GM12878 (cell line): ENCODE measurements at regions not wholly inside any gene's neighbourhood (a gene's known extent, or its start where the extent isn't known, plus 50 kb on each side); places are given as distances from the start of the nearest gene placed in this dataset.

Experiments used
- ATAC-seq: fragments of 200-7000 bp; cut with Tn5 transposase; 3 replicates; pipeline ENCODE4 v1.9.1; 2020; ENCODE audit warnings: mild to moderate bottlenecking, moderate library complexity
- BruUV-seq: library from RNA; stranded (reverse); fragments of 400-500 nt; replicated peaks from 2 replicates; lab custom pipeline; 2021; lab: Mats Ljungman, UMichigan
- CTCF ChIA-PET: fragments of 300-600 bp; sonication (Branson Sonifier 250); formaldehyde crosslinking; extraction: SDS; loops from one replicate; lab custom pipeline; 2021; ENCODE audit warnings: inconsistent platforms; lab: Yijun Ruan, JAX
- POLR2A ChIA-PET: fragments of 350-600 bp; formaldehyde crosslinking; extraction: SDS; loops from one replicate; lab custom pipeline; 2021; ENCODE audit warnings: inconsistent platforms; lab: Charles Lee
- RAD21 ChIA-PET: fragments of 300-600 bp; sonication (Branson Sonifier 250); formaldehyde crosslinking; loops from one replicate; lab custom pipeline; 2023; ENCODE audit warnings: antibody characterized with exemption; ENCODE audit not compliant: unreplicated experiment; lab: Charles Lee
- SMC1A ChIA-PET: fragments of 300-600 bp; sonication (Branson Sonifier 250); formaldehyde crosslinking; loops from one replicate; lab custom pipeline; 2023; ENCODE audit not compliant: unreplicated experiment, uncharacterized antibody; lab: Charles Lee
- DNase-seq: peaks from one replicate; pipeline ENCODE4 v3.0.0-alpha.2; 2011; ENCODE audit warnings: low read depth, low spot score
- FAIRE-seq: peaks from 3 replicates; lab custom pipeline; 2011; peaks lifted over from hg19 to GRCh38; lab: Jason Lieb, UNC
- H2AFZ ChIP-seq: 2 replicates; pipeline ENCODE4 v1.6.0; 2011; ENCODE audit warnings: low read depth, low read length, control low read depth; ENCODE audit not compliant: control insufficient read depth
- H3K27ac ChIP-seq: 2 replicates; pipeline ENCODE4 v1.5.1; 2011; ENCODE audit warnings: control low read depth; ENCODE audit not compliant: control insufficient read depth, insufficient read depth
- H3K27me3 ChIP-seq, 2 experiments: replicated peaks in 1 of 2; 2 replicates each; pipeline versions ENCODE4 v1.6.0 to v1.6.1; 2011; ENCODE audit warnings: low read length in 1 of 2; ENCODE audit not compliant: control insufficient read depth in 2 of 2, insufficient read depth in 2 of 2
- H3K36me3 ChIP-seq, 2 experiments: 2 replicates each; pipeline ENCODE4 v1.5.1; 2011; ENCODE audit warnings: low read length in 1 of 2; ENCODE audit not compliant: control insufficient read depth in 2 of 2, insufficient read depth in 2 of 2
- H3K4me1 ChIP-seq: 2 replicates; pipeline ENCODE4 v1.6.1; 2011; ENCODE audit warnings: mild to moderate bottlenecking, low read length, moderate library complexity, mixed read lengths; ENCODE audit not compliant: control insufficient read depth, insufficient read depth
- H3K4me2 ChIP-seq: 2 replicates; pipeline ENCODE4 v1.6.0; 2011; ENCODE audit warnings: control low read depth; ENCODE audit not compliant: control insufficient read depth, insufficient read depth
- H3K4me3 ChIP-seq: fragments of 200-600 bp; sonication (generic); 2 replicates; pipeline ENCODE4 v1.5.1; 2016
- H3K79me2 ChIP-seq: 2 replicates; pipeline ENCODE4 v1.6.0; 2011; ENCODE audit warnings: low read length; ENCODE audit not compliant: control insufficient read depth, insufficient read depth
- H3K9ac ChIP-seq: 2 replicates; pipeline ENCODE4 v1.8.0; 2011; ENCODE audit warnings: low read length, control low read depth, mixed read lengths; ENCODE audit not compliant: control insufficient read depth, insufficient read depth
- H3K9me3 ChIP-seq: replicated peaks from 3 replicates; pipeline ENCODE4 v1.5.1; 2011; ENCODE audit warnings: mild to moderate bottlenecking, low read length; ENCODE audit not compliant: control insufficient read depth, insufficient read depth
- H4K20me1 ChIP-seq: 2 replicates; pipeline ENCODE4 v1.6.0; 2011; ENCODE audit not compliant: control insufficient read depth, insufficient read depth
- CBX3 ChIP-seq: fragments of 200-600 bp; sonication (generic); IDR thresholded peaks from 2 replicates; pipeline ENCODE4 v1.6.1; 2016; ENCODE audit warnings: low read depth, borderline replicate concordance
- GATAD2B ChIP-seq: fragments of 450-650 bp; conservative IDR thresholded peaks from 2 replicates; pipeline ENCODE4 v1.6.1; 2017; ENCODE audit warnings: low read depth, mild to moderate bottlenecking, moderate library complexity
- HCFC1 ChIP-seq: fragments of 150-350 bp; IDR thresholded peaks from 2 replicates; pipeline ENCODE4 v1.6.1; 2014; ENCODE audit warnings: low read length
- MAX ChIP-seq: IDR thresholded peaks from 2 replicates; pipeline ENCODE4 v1.6.1; 2012; ENCODE audit warnings: low read depth, low read length, improper control_type of control experiment
- MTA3 ChIP-seq: IDR thresholded peaks from 2 replicates; pipeline ENCODE4 v1.6.1; 2012; ENCODE audit warnings: low read length, inconsistent platforms, borderline replicate concordance
- NFYA ChIP-seq: IDR thresholded peaks from 2 replicates; pipeline ENCODE4 v1.6.1; 2011; ENCODE audit warnings: low read depth, mild to moderate bottlenecking, low read length, improper control_type of control experiment, borderline replicate concordance
- PAX5 ChIP-seq: IDR thresholded peaks from 2 replicates; pipeline ENCODE4 v1.6.1; 2011; ENCODE audit warnings: low read depth, low read length, borderline replicate concordance
- PML ChIP-seq: IDR thresholded peaks from 2 replicates; pipeline ENCODE4 v1.6.1; 2012; ENCODE audit warnings: low read length, inconsistent platforms
- POLR2AphosphoS2 ChIP-seq: IDR thresholded peaks from 2 replicates; pipeline ENCODE4 v1.6.1; 2011; ENCODE audit warnings: low read depth, mild to moderate bottlenecking, low read length, improper control_type of control experiment, moderate library complexity
- SMARCA5 ChIP-seq: fragments of 450-650 bp; IDR thresholded peaks from 2 replicates; pipeline ENCODE4 v1.6.1; 2017; ENCODE audit warnings: mild to moderate bottlenecking
- SREBF2 ChIP-seq: IDR thresholded peaks from 2 replicates; pipeline ENCODE4 v1.6.1; 2012; ENCODE audit warnings: mild to moderate bottlenecking, low read length
- YBX1 ChIP-seq: fragments of 450-650 bp; IDR thresholded peaks from 2 replicates; pipeline ENCODE4 v1.6.1; 2016; ENCODE audit warnings: antibody characterized with exemption
- ZSCAN29 ChIP-seq: fragments of 450-650 bp; IDR thresholded peaks from 2 replicates; pipeline ENCODE4 v1.6.1; 2017; ENCODE audit warnings: mild to moderate bottlenecking, moderate library complexity
- WGBS: methylation state at CpG from one replicate; pipeline ENCODE4 v1.1.6; 2016; ENCODE audit warnings: low lambda C conversion rate; ENCODE audit not compliant: insufficient replicate concordance, insufficient coverage; ENCODE audit errors: missing lambda C conversion rate; 5-methylcytosine and 5-hydroxymethylcytosine counted together
- in situ Hi-C: fragments of 300-500 bp; cut with MboI; formaldehyde crosslinking; loops from 9 replicates; pipeline ENCODE4 v1.14.3; 2018; ENCODE audit warnings: mixed read lengths
- intact Hi-C: fragments of 100-400 bp; cut with micrococcal nuclease; formaldehyde crosslinking; loops from one replicate; pipeline ENCODE4 v1.14.2; 2022; ENCODE audit not compliant: unreplicated experiment

- TF ChIP-seq POLR2AphosphoS2 (no peak), SREBF2 (no peak), MAX (no peak), CBX3 (no peak)
- no peak overlapping the region for H3K9ac ChIP-seq
- H4K20me1 ChIP-seq: no peaks in the 10 kb centered on the region
- no peaks in the 10 kb centered on the region for H3K27me3 ChIP-seq
- ChIA-PET POLR2A (no interaction called here), SMC1A (no interaction called here), CTCF (no interaction called here), RAD21 (no interaction called here)
- no peaks in the 10 kb centered on the region for H3K9me3 ChIP-seq
- H2AFZ ChIP-seq: no peak overlapping the region
- no peaks in the 10 kb centered on the region for H3K79me2 ChIP-seq
- no peak overlapping the region for H3K4me2 ChIP-seq
- WGBS: 62% methylated on average over 3 of the region's 3 CpGs
- FAIRE-seq: no peak
- H3K27ac ChIP-seq: no peak overlapping the region
- no peaks in the 10 kb centered on the region for H3K36me3 ChIP-seq
- no peak overlapping the region for H3K4me3 ChIP-seq
- no peak for ATAC-seq
- no peak for DNase-seq
- no peaks in the 10 kb centered on the region for H3K4me1 ChIP-seq
- in situ Hi-C loops (no loop called here), intact Hi-C loops (no loop called here)
- no TSS peak for BruUV-seq
Observed at GRCh38 chr7:15845868-15846267, 159.4 kb upstream of the MEOX2 start.

- in situ Hi-C loops (no loop called here), intact Hi-C loops (no loop called here)
- TF ChIP-seq PML (no peak), YBX1 (no peak), SMARCA5 (no peak), PAX5 (no peak), MTA3 (no peak), ZSCAN29 (no peak), GATAD2B (no peak), HCFC1 (no peak), NFYA (no peak)
- ATAC-seq: no peak
- Histone ChIP-seq H3K27me3 (no peaks in the 10 kb centered on the region), H3K27ac (no peak overlapping the region), H2AFZ (no peak overlapping the region), H3K9me3 (no peaks in the 10 kb centered on the region), H3K4me2 (no peak overlapping the region), H3K36me3 (no peaks in the 10 kb centered on the region), H4K20me1 (no peaks in the 10 kb centered on the region), H3K9ac (no peak overlapping the region), H3K79me2 (no peaks in the 10 kb centered on the region), H3K4me3 (no peak overlapping the region), H3K4me1 (no peaks in the 10 kb centered on the region)
- ChIA-PET POLR2A (no interaction called here), RAD21 (no interaction called here), CTCF (no interaction called here), SMC1A (no interaction called here)
- 2% methylated on average over 2 of the region's 2 CpGs for WGBS
- BruUV-seq: no TSS peak
- FAIRE-seq: no peak
- no peak for DNase-seq
Observed at GRCh38 chr7:15845461-15845860, 159.0 kb upstream of the MEOX2 start.
